WTC11 (cell line): ENCODE measurements at regions not wholly inside any gene's neighbourhood (a gene's known extent, or its start where the extent isn't known, plus 50 kb on each side); places are given as distances from the start of the nearest gene placed in this dataset.
A peak's percentile ranks its signal among the peaks of the same experiment; 100 is the strongest.

Experiments used
- ATAC-seq: fragments of 200-7000 bp; cut with Tn5 transposase; 2 replicates; pipeline ENCODE4 v1.10.0; 2021; ENCODE audit warnings: mild to moderate bottlenecking, moderate library complexity
- CTCF ChIA-PET: fragments of 300-600 bp; sonication (Branson Sonifier 250); formaldehyde crosslinking; loops from one replicate; lab custom pipeline; 2021; ENCODE audit warnings: antibody characterized with exemption; lab: Charles Lee
- POLR2A ChIA-PET: fragments of 350-600 bp; sonication (Branson Sonifier 250); formaldehyde crosslinking; loops from one replicate; lab custom pipeline; 2021; ENCODE audit warnings: antibody characterized with exemption; lab: Charles Lee
- DNase-seq: peaks from one replicate; pipeline ENCODE4 v3.0.0; 2021; ENCODE audit warnings: low spot score
- H3K27ac Mint-ChIP-seq: 2 replicates; pipeline ENCODE4 v1.8.0; 2021; ENCODE audit warnings: mixed read lengths
- H3K27me3 Mint-ChIP-seq: 2 replicates; pipeline ENCODE4 v1.8.0; 2021; ENCODE audit warnings: low read depth, mild to moderate bottlenecking, moderate library complexity, mixed read lengths
- H3K36me3 Mint-ChIP-seq: 2 replicates; pipeline ENCODE4 v1.8.0; 2021; ENCODE audit warnings: mixed read lengths
- H3K4me1 Mint-ChIP-seq: 2 replicates; pipeline ENCODE4 v1.8.0; 2022; ENCODE audit warnings: mixed read lengths
- H3K4me3 Mint-ChIP-seq: 2 replicates; pipeline ENCODE4 v1.8.0; 2021; ENCODE audit warnings: mild to moderate bottlenecking, moderate library complexity, mixed read lengths
- H3K9me3 Mint-ChIP-seq: 2 replicates; pipeline ENCODE4 v1.8.0; 2021; ENCODE audit warnings: mixed read lengths
- ARID4B ChIP-seq: sonication (generic); formaldehyde crosslinking; IDR thresholded peaks from 2 replicates; pipeline ENCODE4 v1.8.0; 2023; ENCODE audit warnings: missing genetic modification reagents, mild to moderate bottlenecking, borderline replicate concordance
- ESRRA ChIP-seq: sonication (generic); formaldehyde crosslinking; IDR thresholded peaks from 2 replicates; pipeline ENCODE4 v1.8.1; 2022; ENCODE audit warnings: mild to moderate bottlenecking, missing genetic modification reagents, borderline replicate concordance
- ETV6 ChIP-seq: sonication (generic); formaldehyde crosslinking; IDR thresholded peaks from 2 replicates; pipeline ENCODE4 v1.8.1; 2022; ENCODE audit warnings: mild to moderate bottlenecking, missing genetic modification reagents
- FOXP4 ChIP-seq: sonication (generic); formaldehyde crosslinking; IDR thresholded peaks from 2 replicates; pipeline ENCODE4 v1.8.0; 2022; ENCODE audit warnings: mild to moderate bottlenecking, missing genetic modification reagents
- HMGXB4 ChIP-seq: sonication (generic); formaldehyde crosslinking; IDR thresholded peaks from 2 replicates; pipeline ENCODE4 v1.8.1; 2023; ENCODE audit warnings: mild to moderate bottlenecking, moderate library complexity, missing genetic modification reagents
- KAT7 ChIP-seq: sonication (generic); formaldehyde crosslinking; IDR thresholded peaks from 2 replicates; pipeline ENCODE4 v1.8.1; 2023; ENCODE audit warnings: missing genetic modification reagents, mild to moderate bottlenecking, borderline replicate concordance
- NR3C1 ChIP-seq: sonication (generic); formaldehyde crosslinking; conservative IDR thresholded peaks from 2 replicates; pipeline ENCODE4 v1.8.1; 2023; ENCODE audit warnings: low read depth, mild to moderate bottlenecking, missing genetic modification reagents
- PRDM15 ChIP-seq: sonication (generic); formaldehyde crosslinking; IDR thresholded peaks from 2 replicates; pipeline ENCODE4 v1.8.0; 2022; ENCODE audit warnings: missing genetic modification reagents
- SP1 ChIP-seq: sonication (generic); formaldehyde crosslinking; conservative IDR thresholded peaks from 2 replicates; pipeline ENCODE4 v1.8.1; 2022; ENCODE audit warnings: missing genetic modification reagents
- ZNF219 ChIP-seq: sonication (generic); formaldehyde crosslinking; IDR thresholded peaks from 2 replicates; pipeline ENCODE4 v1.8.0; 2023; ENCODE audit warnings: missing genetic modification reagents, mild to moderate bottlenecking, borderline replicate concordance
- ZNF423 ChIP-seq: fragments of 250-450 bp; sonication (Bioruptor Pico); IDR thresholded peaks from 2 replicates; pipeline ENCODE4 v2.1.2; 2022; ENCODE audit warnings: mild to moderate bottlenecking, moderate library complexity

GRCh38 chr1:201739080-201739479 lies 89.9 kb upstream of the IPO9 start:
- Mint-ChIP-seq H3K9me3 (no peaks in the 10 kb centered on the region), H3K36me3 (no peaks in the 10 kb centered on the region), H3K4me1 (peaks cover 67% of the 10 kb centered on the region), H3K4me3 (peak overlapping the region; percentile 94), H3K27ac (peak overlapping the region; percentile 28), H3K27me3 (no peaks in the 10 kb centered on the region; the same call in none of the 2 replicates)
- DNase-seq: no peak
- ChIA-PET CTCF (interaction anchor here (0.6 to 12.8 kb wide), 6 partner anchors 19 to 258 kb away, joined by 4 to 133 read pairs (median 8); no protein-coding TSS in a partner anchor), POLR2A (interaction anchor here (0.9 to 1.3 kb wide), 2 partner anchors 19 to 156 kb away, joined by 3 to 4 read pairs; no protein-coding TSS in a partner anchor)
- no peak for TF ChIP-seq FOXP4
- peak; percentile 2; the same call in 1 of the 2 replicates for ATAC-seq

- ATAC-seq (peak; percentile 62), DNase-seq (peak; percentile 76)
- H3K36me3 Mint-ChIP-seq: no peaks in the 10 kb centered on the region
- peaks cover 67% of the 10 kb centered on the region for H3K4me1 Mint-ChIP-seq
- ChIA-PET CTCF (interaction anchor here (0.6 to 12.8 kb wide), 12 partner anchors 12 to 259 kb away, joined by 3 to 133 read pairs (median 4); partner anchors contain the start of gene NAV1), POLR2A (interaction anchor here (0.9 to 1.3 kb wide), 2 partner anchors 19 to 157 kb away, joined by 3 to 4 read pairs; no protein-coding TSS in a partner anchor)
- peak overlapping the region; percentile 94 for H3K4me3 Mint-ChIP-seq
- H3K9me3 Mint-ChIP-seq: no peaks in the 10 kb centered on the region
- peak overlapping the region; percentile 28; the same call in 1 of the 2 replicates for H3K27ac Mint-ChIP-seq
- H3K27me3 Mint-ChIP-seq: no peaks in the 10 kb centered on the region; the same call in none of the 2 replicates
- TF ChIP-seq ETV6: 0 out of 2 replicates have a peak, but pooled peaks have one; percentile 13
- peak; percentile 59; the same call in 1 of the 2 replicates for TF ChIP-seq PRDM15
- no peak; the same call in 1 of the 2 replicates for TF ChIP-seq ARID4B (CRISPR knock-in tag)
- 0 out of 2 replicates have a peak, but pooled peaks have one; percentile 19 for TF ChIP-seq KAT7 (CRISPR knock-in tag)
- TF ChIP-seq NR3C1 (CRISPR knock-in tag): 0 out of 2 replicates have a peak, but pooled peaks have one; percentile 53
- peak; percentile 53 for TF ChIP-seq ZNF423
- no peak for TF ChIP-seq ESRRA (CRISPR knock-in tag)
- TF ChIP-seq ZNF219 (CRISPR knock-in tag): no peak
- 0 out of 2 replicates have a peak, but pooled peaks have one; percentile 16 for TF ChIP-seq SP1 (CRISPR knock-in tag)
- TF ChIP-seq HMGXB4 (CRISPR knock-in tag): peak; percentile 20; the same call in 1 of the 2 replicates
Measured at GRCh38 chr1:201739492-201740085, 89.4 kb upstream of the IPO9 start.
